Stimulated activated naive CD8-positive, alpha-beta T cell treated with anti-CD3 and anti-CD28 coated beads, Interleukin-15, Interleukin-2, amounts not matched to agents 100 U/mL and 50 U/mL, for 24 hours (primary cell): ENCODE measurements at regions not wholly inside any gene's neighbourhood (a gene's known extent, or its start where the extent isn't known, plus 50 kb on each side); places are given as distances from the start of the nearest gene placed in this dataset.
A peak's percentile ranks its signal among the peaks of the same experiment; 100 is the strongest.

Source experiments
- ATAC-seq: fragments of 150-1000 bp; cut with Tn5 transposase; one replicate; pipeline ENCODE4 v1.10.0; 2021
- DNase-seq: peaks from one replicate; pipeline ENCODE4 v3.0.0; 2021

- no peak for DNase-seq
Measured at GRCh38 chr11:32265911-32266310, 169.4 kb downstream of the WT1 start.

GRCh38 chr11:32266601-32267000, 168.7 kb downstream of the WT1 start:
- DNase-seq (no peak), ATAC-seq (no peak)

More at GRCh38 chr11:32265911-32266310, 169.4 kb downstream of the WT1 start:
- no peak for ATAC-seq

GRCh38 chr11:32267679-32268187, 167.6 kb downstream of the WT1 start:
- no peak for DNase-seq
- ATAC-seq: no peak

- ATAC-seq (no peak), DNase-seq (no peak)
Measured at GRCh38 chr11:32273931-32274330, 161.4 kb downstream of the WT1 start.

- ATAC-seq (no peak), DNase-seq (no peak)
Measured at GRCh38 chr11:32279672-32280071, 155.7 kb downstream of the WT1 start.

GRCh38 chr11:32280339-32280738, 155.0 kb downstream of the WT1 start:
- DNase-seq (no peak), ATAC-seq (no peak)

- DNase-seq (no peak), ATAC-seq (no peak)
Measured at GRCh38 chr11:32288276-32288675, 147.1 kb downstream of the WT1 start.

GRCh38 chr11:32289701-32290100, 145.6 kb downstream of the WT1 start:
- ATAC-seq (no peak), DNase-seq (no peak)

GRCh38 chr11:32290783-32291182, 144.6 kb downstream of the WT1 start:
- no peak for DNase-seq
- ATAC-seq: no peak

GRCh38 chr11:32297611-32298011, 137.7 kb downstream of the WT1 start:
- DNase-seq: no peak
- ATAC-seq: no peak

GRCh38 chr11:32302826-32303225, 132.5 kb downstream of the WT1 start:
- DNase-seq: no peak
- ATAC-seq: no peak

- ATAC-seq (no peak), DNase-seq (no peak)
Measured at GRCh38 chr11:32304521-32304920, 130.8 kb downstream of the WT1 start.

- DNase-seq (no peak), ATAC-seq (no peak)
Measured at GRCh38 chr11:32305460-32305859, 129.9 kb downstream of the WT1 start.

GRCh38 chr11:32307471-32307870, 127.9 kb downstream of the WT1 start:
- no peak for DNase-seq
- ATAC-seq: no peak

- ATAC-seq: no peak
- no peak for DNase-seq
Measured at GRCh38 chr11:32307913-32308312, 127.4 kb downstream of the WT1 start.

- ATAC-seq (no peak), DNase-seq (no peak)
Measured at GRCh38 chr11:32309530-32310213, 125.7 kb downstream of the WT1 start.

GRCh38 chr11:32310214-32310601, 125.1 kb downstream of the WT1 start:
- no peak for DNase-seq
- ATAC-seq: no peak

GRCh38 chr11:32311346-32312065, 123.8 kb downstream of the WT1 start:
- DNase-seq (no peak), ATAC-seq (no peak)

GRCh38 chr11:32312206-32312817, 123.0 kb downstream of the WT1 start:
- ATAC-seq (no peak), DNase-seq (no peak)

- DNase-seq (peak; percentile 19), ATAC-seq (peak; percentile 73)
Measured at GRCh38 chr11:32312865-32313403, 122.4 kb downstream of the WT1 start.

- no peak for DNase-seq
- ATAC-seq: no peak
Measured at GRCh38 chr11:32313477-32313876, 121.9 kb downstream of the WT1 start.

GRCh38 chr11:32315121-32315520, 120.2 kb downstream of the WT1 start:
- no peak for ATAC-seq
- no peak for DNase-seq

GRCh38 chr11:32316232-32316631, 119.1 kb downstream of the WT1 start:
- ATAC-seq: no peak
- DNase-seq: no peak
